NCI-H345 treated with DMSO at 0.1 percent for 48 hours (cell line): ENCODE measurements at regions not wholly inside any gene's neighbourhood (a gene's known extent, or its start where the extent isn't known, plus 50 kb on each side); places are given as distances from the start of the nearest gene placed in this dataset.
A peak's percentile ranks its signal among the peaks of the same experiment; 100 is the strongest.

Experiments
- DNase-seq: peaks from one replicate; lab custom pipeline; 2025; ENCODE audit not compliant: unreplicated experiment; lab: John Stamatoyannopoulos, UW

GRCh38 chr5:93800988-93801811 is 59.8 kb upstream of the POU5F2 start:
- peak; percentile 24 for DNase-seq

- no peak for DNase-seq
Observed at GRCh38 chr5:93794954-93795353, 53.6 kb upstream of the POU5F2 start.

- DNase-seq: no peak
Observed at GRCh38 chr5:93793159-93793781, 51.9 kb upstream of the POU5F2 start.

- DNase-seq: no peak
Observed at GRCh38 chr5:93791518-93791972, 50.1 kb upstream of the POU5F2 start.
